ENCODE measurements at regions not wholly inside any gene's neighbourhood (a gene's known extent, or its start where the extent isn't known, plus 50 kb on each side); places are given as distances from the start of the nearest gene placed in this dataset.
A peak's percentile ranks its signal among the peaks of the same experiment; 100 is the strongest.

DNA sequence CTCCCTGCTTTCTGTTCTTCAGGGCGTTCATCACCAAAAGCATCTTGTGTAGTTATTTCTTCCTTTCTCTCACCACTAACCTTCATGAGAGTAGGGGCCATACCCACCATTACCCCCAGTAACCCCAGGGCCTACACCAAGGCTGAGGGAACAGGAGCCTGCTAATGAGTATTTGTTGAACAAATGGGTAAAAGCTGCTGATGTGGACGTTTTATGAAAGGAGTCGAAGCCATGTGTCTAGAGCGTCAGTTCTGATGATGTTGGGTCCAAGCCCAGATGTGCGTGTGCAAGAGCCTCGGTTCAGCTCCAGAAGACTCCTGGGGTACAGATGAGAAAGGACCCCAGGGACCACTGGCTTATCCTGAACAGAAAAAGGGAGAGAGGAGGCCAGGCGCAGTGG lies 77.1 kb upstream of the TBC1D3K start:
- Mint-ChIP-seq H3K9me3 (ENCODE audit: insufficient read depth) (no peaks in the 10 kb centered on the region), H3K4me3 (no peak overlapping the region), H3K4me1 (peaks cover 35% of the 10 kb centered on the region), H3K27ac (no peak overlapping the region), H3K27me3 (no peaks in the 10 kb centered on the region)
- Histone ChIP-seq H3K79me2 (ENCODE audit: control insufficient read depth, insufficient read depth, low read length) (no peaks in the 10 kb centered on the region), H4K20me1 (ENCODE audit: control insufficient read depth, insufficient read depth, low read length, poor library complexity, severe bottlenecking) (no peaks in the 10 kb centered on the region), H3K27me3 (replicated peaks in 1 of 4; ENCODE audit: control extremely low read depth in 1 of 4, control insufficient read depth in 3 of 4, insufficient read depth in 4 of 4, low read length in 3 of 4) (no peaks in the 10 kb centered on the region), H3K9ac (ENCODE audit: low read length) (no peak overlapping the region), H3K4me1 (ENCODE audit: control insufficient read depth in 2 of 2, insufficient read depth in 2 of 2, low read length in 2 of 2) (peaks cover 16 to 17% of the 10 kb centered on the region in 2 donors), H3K4me3 (ENCODE audit: control extremely low read depth in 1 of 5, extremely low read depth in 1 of 5, insufficient read depth in 1 of 5, low read depth in 2 of 5, low read length in 4 of 5) (no peak overlapping the region), H2AFZ (ENCODE audit: insufficient read depth, low read depth, low read length, poor library complexity, severe bottlenecking) (no peak overlapping the region), H3K36me3 (replicated peaks in 1 of 2; ENCODE audit: control extremely low read depth in 1 of 2, control insufficient read depth in 1 of 2, extremely low read depth in 1 of 2, insufficient read depth in 2 of 2, low read length in 1 of 2) (no peaks in the 10 kb centered on the region), H3K4me2 (replicated peaks; ENCODE audit: low read depth, low read length, poor library complexity, severe bottlenecking) (no peak overlapping the region), H3K27ac (ENCODE audit: low read length in 2 of 2) (no peak overlapping the region), H3K9me3 (ENCODE audit: control extremely low read depth in 1 of 3, control insufficient read depth in 2 of 3, insufficient read depth in 1 of 3, low read length in 2 of 3) (no peaks in the 10 kb centered on the region)
- TF ChIP-seq, protein P1, sequence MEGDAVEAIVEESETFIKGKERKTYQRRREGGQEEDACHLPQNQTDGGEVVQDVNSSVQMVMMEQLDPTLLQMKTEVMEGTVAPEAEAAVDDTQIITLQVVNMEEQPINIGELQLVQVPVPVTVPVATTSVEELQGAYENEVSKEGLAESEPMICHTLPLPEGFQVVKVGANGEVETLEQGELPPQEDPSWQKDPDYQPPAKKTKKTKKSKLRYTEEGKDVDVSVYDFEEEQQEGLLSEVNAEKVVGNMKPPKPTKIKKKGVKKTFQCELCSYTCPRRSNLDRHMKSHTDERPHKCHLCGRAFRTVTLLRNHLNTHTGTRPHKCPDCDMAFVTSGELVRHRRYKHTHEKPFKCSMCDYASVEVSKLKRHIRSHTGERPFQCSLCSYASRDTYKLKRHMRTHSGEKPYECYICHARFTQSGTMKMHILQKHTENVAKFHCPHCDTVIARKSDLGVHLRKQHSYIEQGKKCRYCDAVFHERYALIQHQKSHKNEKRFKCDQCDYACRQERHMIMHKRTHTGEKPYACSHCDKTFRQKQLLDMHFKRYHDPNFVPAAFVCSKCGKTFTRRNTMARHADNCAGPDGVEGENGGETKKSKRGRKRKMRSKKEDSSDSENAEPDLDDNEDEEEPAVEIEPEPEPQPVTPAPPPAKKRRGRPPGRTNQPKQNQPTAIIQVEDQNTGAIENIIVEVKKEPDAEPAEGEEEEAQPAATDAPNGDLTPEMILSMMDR (IDR thresholded peaks at IDR 0.05) = no peak
- no peak for TF ChIP-seq EZH2 (IDR thresholded peaks at IDR 0.05; ENCODE audit: borderline replicate concordance, insufficient read depth, low read depth, low read length, poor library complexity, severe bottlenecking)
- intact Hi-C loops (cut with micrococcal nuclease) = loop anchor here (10.0 kb wide), 1 partner anchor 62 kb away; no protein-coding TSS in a partner anchor
- CTCF ChIA-PET = no interaction called here
- DNase-seq = no peak
- WGBS (ENCODE audit: insufficient coverage) = 84% methylated on average over 7 of the region's 7 CpGs
- ATAC-seq (ENCODE audit: low read depth) = no peak
- POLR2A ChIA-PET = no interaction called here

DNA sequence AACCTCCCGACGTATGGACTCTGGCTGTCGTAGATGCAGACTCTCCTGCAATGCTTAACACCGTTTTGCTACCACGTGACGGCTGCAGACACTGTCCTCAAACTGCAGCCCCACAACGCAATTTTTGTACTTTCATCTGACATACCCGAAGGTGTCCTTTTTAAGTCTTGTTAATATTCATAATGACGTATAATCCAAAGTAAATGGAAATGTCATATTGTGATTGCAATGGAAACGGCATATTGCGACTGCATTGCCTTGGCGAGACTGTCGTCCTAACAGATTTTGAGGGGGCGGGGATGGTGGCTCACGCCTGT lies 79.3 kb upstream of the TBC1D3K start:
- ChIA-PET POLR2A (no interaction called here), CTCF (interaction anchor here (0.8 to 1.8 kb wide), 5 partner anchors 29 to 251 kb away, joined by 3 to 14 read pairs (median 7); no protein-coding TSS in a partner anchor)
- Histone ChIP-seq H3K79me2 (ENCODE audit: control insufficient read depth, insufficient read depth, low read length) (no peaks in the 10 kb centered on the region), H3K4me2 (replicated peaks; ENCODE audit: low read depth, low read length, poor library complexity, severe bottlenecking) (peak overlapping the region; percentile 95), H2AFZ (ENCODE audit: insufficient read depth, low read depth, low read length, poor library complexity, severe bottlenecking) (peak overlapping the region; percentile 94), H3K27me3 (replicated peaks in 1 of 4; ENCODE audit: control extremely low read depth in 1 of 4, control insufficient read depth in 3 of 4, insufficient read depth in 4 of 4, low read length in 3 of 4) (no peaks in the 10 kb centered on the region), H3K4me1 (ENCODE audit: control insufficient read depth in 2 of 2, insufficient read depth in 2 of 2, low read length in 2 of 2) (peaks cover 26 to 30% of the 10 kb centered on the region in 2 donors), H3K36me3 (replicated peaks in 1 of 2; ENCODE audit: control extremely low read depth in 1 of 2, control insufficient read depth in 1 of 2, extremely low read depth in 1 of 2, insufficient read depth in 2 of 2, low read length in 1 of 2) (no peaks in the 10 kb centered on the region), H3K9me3 (ENCODE audit: control extremely low read depth in 1 of 3, control insufficient read depth in 2 of 3, insufficient read depth in 1 of 3, low read length in 2 of 3) (no peaks in the 10 kb centered on the region), H4K20me1 (ENCODE audit: control insufficient read depth, insufficient read depth, low read length, poor library complexity, severe bottlenecking) (no peaks in the 10 kb centered on the region), H3K9ac (ENCODE audit: low read length) (peak overlapping the region; percentile 70), H3K27ac (ENCODE audit: low read length in 2 of 2) (peak overlapping the region in 1 of 2 donors; percentile 66), H3K4me3 (ENCODE audit: control extremely low read depth in 1 of 5, extremely low read depth in 1 of 5, insufficient read depth in 1 of 5, low read depth in 2 of 5, low read length in 4 of 5) (peak overlapping the region in 4 of 5 experiments; percentile 40 to 75 (median 51))
- Mint-ChIP-seq H3K9me3 (ENCODE audit: insufficient read depth) (no peaks in the 10 kb centered on the region), H3K4me1 (peaks cover 49% of the 10 kb centered on the region), H3K4me3 (peak overlapping the region; percentile 88), H3K27me3 (no peaks in the 10 kb centered on the region), H3K27ac (peak overlapping the region; percentile 78)
- 67% methylated on average over 15 of the region's 15 CpGs for WGBS (ENCODE audit: insufficient coverage)
- intact Hi-C loops (cut with micrococcal nuclease) = loop anchor here (1.0 to 10.0 kb wide), 4 partner anchors 18 to 202 kb away; partner anchors contain the start of gene DDX52
- no peak for DNase-seq
- ATAC-seq (ENCODE audit: low read depth) = no peak
- no peak for TF ChIP-seq EZH2 (IDR thresholded peaks at IDR 0.05; ENCODE audit: borderline replicate concordance, insufficient read depth, low read depth, low read length, poor library complexity, severe bottlenecking)
- TF ChIP-seq, protein P1 (IDR thresholded peaks at IDR 0.05) = peak; percentile 49
